MCF 10A (cell line): ENCODE measurements at regions not wholly inside any gene's neighbourhood (a gene's known extent, or its start where the extent isn't known, plus 50 kb on each side); places are given as distances from the start of the nearest gene placed in this dataset.

Experiments
- BruUV-seq: library from RNA; stranded (reverse); fragments of 400-500 nt; replicated peaks from 2 replicates; lab custom pipeline; 2021; lab: Mats Ljungman, UMichigan
- CTCF ChIA-PET: fragments of 300-600 bp; sonication (Branson Sonifier 250); formaldehyde crosslinking; extraction: SDS; loops from one replicate; lab custom pipeline; 2021; ENCODE audit warnings: antibody characterized with exemption, inconsistent platforms; lab: Yijun Ruan, JAX
- POLR2A ChIA-PET: fragments of 300-600, 350-650 bp; sonication (Branson Sonifier 250); formaldehyde crosslinking; extraction: SDS; loops from one replicate; lab custom pipeline; 2020; ENCODE audit warnings: antibody characterized with exemption, inconsistent platforms; lab: Yijun Ruan, JAX
- DNase-seq: peaks from one replicate; pipeline ENCODE4 v3.0.0-alpha.2; 2018; ENCODE audit not compliant: unreplicated experiment
- H3K27ac Mint-ChIP-seq: one replicate; pipeline ENCODE4 v1.8.0; 2022; ENCODE audit warnings: mild to moderate bottlenecking, low read depth, mixed read lengths; ENCODE audit not compliant: unreplicated experiment
- H3K27me3 Mint-ChIP-seq: one replicate; pipeline ENCODE4 v1.8.0; 2022; ENCODE audit warnings: mixed read lengths; ENCODE audit not compliant: insufficient read depth, unreplicated experiment
- H3K36me3 Mint-ChIP-seq: one replicate; pipeline ENCODE4 v1.8.0; 2022; ENCODE audit warnings: mild to moderate bottlenecking, moderate library complexity, mixed read lengths; ENCODE audit not compliant: insufficient read depth, unreplicated experiment
- H3K4me1 Mint-ChIP-seq: one replicate; pipeline ENCODE4 v1.8.0; 2022; ENCODE audit warnings: mixed read lengths; ENCODE audit not compliant: insufficient read depth, unreplicated experiment
- H3K4me3 Mint-ChIP-seq: one replicate; pipeline ENCODE4 v1.8.0; 2022; ENCODE audit warnings: mild to moderate bottlenecking, moderate library complexity, mixed read lengths; ENCODE audit not compliant: unreplicated experiment
- H3K9me3 Mint-ChIP-seq: one replicate; pipeline ENCODE4 v1.8.0; 2022; ENCODE audit warnings: mixed read lengths; ENCODE audit not compliant: unreplicated experiment
- intact Hi-C: fragments of 100-400 bp; cut with micrococcal nuclease; formaldehyde crosslinking; loops from 2 replicates; pipeline ENCODE4 v1.14.1; 2022
- TF ChIP-seq, protein P1 (sequence below): fragments of 200-600 bp; IDR thresholded peaks from one replicate; pipeline ENCODE4 v1.8.0; 2022; ENCODE audit warnings: antibody characterized with exemption, mild to moderate bottlenecking; ENCODE audit not compliant: unreplicated experiment

DNA sequence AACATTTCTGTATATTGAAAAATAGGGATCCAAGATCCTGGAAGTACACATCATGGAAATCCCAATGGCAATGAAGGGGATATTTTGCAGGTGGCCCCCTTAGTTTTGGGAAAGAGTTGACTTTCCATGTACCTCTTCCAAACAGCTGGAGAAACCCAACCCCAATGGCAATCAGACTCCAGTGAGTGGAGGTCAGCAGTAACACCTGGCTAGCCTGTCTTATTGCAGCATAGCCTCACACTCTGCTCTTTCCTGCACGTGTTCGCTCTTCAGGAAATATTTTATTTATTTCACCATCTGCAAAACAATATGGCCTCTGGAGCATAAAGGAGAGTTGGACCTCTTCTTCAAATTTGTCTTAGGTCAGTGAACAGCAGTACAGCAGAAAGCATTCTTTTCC, 340.0 kb upstream of the NRP1 start:
- H3K27me3 Mint-ChIP-seq: no peaks in the 10 kb centered on the region
- TF ChIP-seq, protein P1, sequence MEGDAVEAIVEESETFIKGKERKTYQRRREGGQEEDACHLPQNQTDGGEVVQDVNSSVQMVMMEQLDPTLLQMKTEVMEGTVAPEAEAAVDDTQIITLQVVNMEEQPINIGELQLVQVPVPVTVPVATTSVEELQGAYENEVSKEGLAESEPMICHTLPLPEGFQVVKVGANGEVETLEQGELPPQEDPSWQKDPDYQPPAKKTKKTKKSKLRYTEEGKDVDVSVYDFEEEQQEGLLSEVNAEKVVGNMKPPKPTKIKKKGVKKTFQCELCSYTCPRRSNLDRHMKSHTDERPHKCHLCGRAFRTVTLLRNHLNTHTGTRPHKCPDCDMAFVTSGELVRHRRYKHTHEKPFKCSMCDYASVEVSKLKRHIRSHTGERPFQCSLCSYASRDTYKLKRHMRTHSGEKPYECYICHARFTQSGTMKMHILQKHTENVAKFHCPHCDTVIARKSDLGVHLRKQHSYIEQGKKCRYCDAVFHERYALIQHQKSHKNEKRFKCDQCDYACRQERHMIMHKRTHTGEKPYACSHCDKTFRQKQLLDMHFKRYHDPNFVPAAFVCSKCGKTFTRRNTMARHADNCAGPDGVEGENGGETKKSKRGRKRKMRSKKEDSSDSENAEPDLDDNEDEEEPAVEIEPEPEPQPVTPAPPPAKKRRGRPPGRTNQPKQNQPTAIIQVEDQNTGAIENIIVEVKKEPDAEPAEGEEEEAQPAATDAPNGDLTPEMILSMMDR: no peak
- no TSS peak for BruUV-seq
- no peak overlapping the region for H3K27ac Mint-ChIP-seq
- no peak overlapping the region for H3K4me3 Mint-ChIP-seq
- CTCF ChIA-PET: interaction anchor here (0.5 kb wide), 1 partner anchor 492 kb away, joined by 3 read pairs; no protein-coding TSS in a partner anchor
- DNase-seq: no peak
- no peaks in the 10 kb centered on the region for H3K4me1 Mint-ChIP-seq
- H3K9me3 Mint-ChIP-seq: no peaks in the 10 kb centered on the region
- H3K36me3 Mint-ChIP-seq: peaks cover 6% of the 10 kb centered on the region
- POLR2A ChIA-PET: no interaction called here
- intact Hi-C loops: no loop called here

DNA sequence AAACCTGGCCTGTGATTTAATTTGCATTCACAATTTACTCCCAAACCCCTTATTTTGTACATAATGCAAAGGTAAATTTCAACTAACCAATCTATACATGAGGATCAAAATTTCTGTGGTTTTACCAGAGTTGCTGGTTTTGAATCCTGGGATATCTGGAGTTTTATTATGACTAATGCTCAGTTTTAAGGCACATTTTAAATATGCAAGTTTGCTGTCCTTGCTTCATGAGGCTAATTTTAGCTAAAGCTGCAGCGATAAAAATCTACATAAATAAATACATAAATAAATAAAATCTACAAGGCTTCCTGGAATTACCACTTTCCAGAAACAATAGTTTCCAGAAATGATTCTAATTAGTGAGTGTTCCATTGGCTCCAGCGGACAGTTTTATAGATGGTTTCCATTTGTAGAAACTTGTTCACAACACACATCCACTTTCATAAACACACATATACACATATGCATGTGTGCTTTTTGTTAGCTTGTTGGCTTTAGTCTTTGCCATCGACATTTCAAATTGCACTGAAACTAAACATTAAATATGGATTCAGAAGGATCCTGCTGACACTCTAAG, 339.5 kb upstream of the NRP1 start:
- intact Hi-C loops: no loop called here
- Mint-ChIP-seq H3K4me1 (no peaks in the 10 kb centered on the region), H3K4me3 (no peak overlapping the region), H3K27me3 (no peaks in the 10 kb centered on the region), H3K36me3 (peaks cover 5% of the 10 kb centered on the region), H3K27ac (no peak overlapping the region), H3K9me3 (no peaks in the 10 kb centered on the region)
- CTCF ChIA-PET: interaction anchor here (0.5 to 0.8 kb wide), 2 partner anchors 357 to 491 kb away, joined by 3 read pairs; no protein-coding TSS in a partner anchor
- no peak for DNase-seq
- TF ChIP-seq, protein P1: no peak
- POLR2A ChIA-PET: no interaction called here
- no TSS peak for BruUV-seq

DNA sequence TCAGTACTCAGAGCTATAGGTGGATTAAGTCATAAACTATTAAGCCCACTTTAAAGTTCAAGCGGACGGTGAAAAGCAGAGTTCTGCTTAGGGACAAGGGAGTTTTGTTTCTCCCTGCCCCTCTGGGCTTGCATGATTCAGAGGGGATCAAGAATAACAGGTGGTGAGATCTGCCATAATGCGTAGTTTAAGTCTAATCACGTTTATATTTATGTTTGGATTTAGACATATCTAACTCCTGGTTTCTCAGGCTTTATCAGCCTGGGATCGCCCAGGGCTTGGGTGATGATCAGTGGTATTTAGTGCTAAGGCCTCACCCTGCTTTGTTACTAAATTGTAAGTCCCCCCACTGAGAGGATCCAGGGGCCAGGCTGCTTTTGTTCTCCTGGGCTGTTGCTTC, 335.4 kb upstream of the NRP1 start:
- Mint-ChIP-seq H3K36me3 (peaks cover 5% of the 10 kb centered on the region), H3K4me3 (no peak overlapping the region), H3K27me3 (no peaks in the 10 kb centered on the region), H3K4me1 (no peaks in the 10 kb centered on the region), H3K9me3 (no peaks in the 10 kb centered on the region), H3K27ac (no peak overlapping the region)
- DNase-seq: no peak
- ChIA-PET CTCF (no interaction called here), POLR2A (no interaction called here)
- BruUV-seq: no TSS peak
- TF ChIP-seq, protein P1: no peak
- intact Hi-C loops: no loop called here

DNA sequence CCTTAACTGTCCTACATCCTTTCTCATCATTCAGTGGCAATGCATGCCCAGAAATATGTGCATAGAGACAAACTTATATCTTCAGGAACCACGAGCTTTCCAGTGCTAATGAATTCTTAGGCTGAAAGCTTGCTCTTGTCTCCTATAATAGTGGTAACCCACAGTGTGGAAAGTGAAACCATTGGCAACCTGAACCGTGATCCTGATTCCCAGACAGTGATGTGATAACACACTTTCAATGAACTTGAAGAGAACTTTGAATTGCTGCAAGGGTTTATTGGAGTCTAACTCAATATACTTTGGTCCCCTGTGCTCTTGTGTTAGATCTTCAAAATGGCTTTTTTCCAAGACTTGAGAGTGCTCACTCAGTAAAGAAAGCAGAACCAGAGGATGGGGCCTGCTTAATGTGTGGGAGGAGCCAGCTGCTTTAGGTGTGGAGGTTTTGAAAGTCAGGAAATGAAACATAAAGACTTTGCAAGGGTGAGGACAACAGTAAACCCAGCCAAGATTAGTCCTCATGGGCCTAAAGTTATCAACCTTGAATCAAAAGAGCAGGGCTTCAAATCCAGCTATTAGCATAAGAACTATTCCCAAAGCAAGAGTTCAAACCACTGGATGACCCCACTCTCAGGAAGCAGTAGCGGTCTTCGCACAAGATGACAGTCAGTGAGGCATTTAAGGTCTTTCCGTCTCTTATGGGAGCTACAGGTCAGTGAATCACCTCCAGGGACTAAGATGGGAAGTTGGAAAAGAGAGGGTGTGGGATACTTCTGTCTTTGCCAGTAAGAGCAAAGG, 332.4 kb upstream of the NRP1 start:
- Mint-ChIP-seq H3K4me1 (peaks cover 9% of the 10 kb centered on the region), H3K4me3 (no peak overlapping the region), H3K27me3 (no peaks in the 10 kb centered on the region), H3K27ac (no peak overlapping the region), H3K36me3 (peaks cover 5% of the 10 kb centered on the region), H3K9me3 (no peaks in the 10 kb centered on the region)
- intact Hi-C loops: no loop called here
- CTCF ChIA-PET: no interaction called here
- DNase-seq: no peak
- POLR2A ChIA-PET: no interaction called here
- TF ChIP-seq, protein P1: no peak
- no TSS peak for BruUV-seq
